ENCODE measurements at regions not wholly inside any gene's neighbourhood (a gene's known extent, or its start where the extent isn't known, plus 50 kb on each side); places are given as distances from the start of the nearest gene placed in this dataset.
"Not testable (repeated sequence)": the region's sequence is repeated elsewhere in the genome, so short reads cannot be mapped to it uniquely, and the experiment has no call there.

DNA sequence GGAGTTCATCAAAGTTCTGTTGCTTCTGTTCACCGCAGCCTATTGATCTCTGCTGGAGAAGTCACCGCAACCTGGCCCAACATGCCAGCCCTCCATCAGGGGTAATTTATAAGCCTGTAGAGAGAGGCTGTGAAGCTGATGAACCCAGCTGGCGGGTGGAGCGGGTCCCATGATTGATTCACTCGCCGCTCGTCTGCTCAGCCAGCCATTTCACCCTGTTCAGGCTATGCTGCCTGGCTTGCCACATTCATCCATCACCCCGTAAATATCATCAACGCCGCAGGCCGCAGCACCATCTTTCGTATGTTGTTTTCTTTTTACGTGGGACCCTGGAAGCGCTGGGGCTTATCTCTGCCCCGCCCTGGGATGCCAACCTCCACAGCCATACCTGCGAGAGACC is 116.7 kb upstream of the OPCML start:
- TF ChIP-seq POU2F2 (IDR thresholded peaks at IDR 0.05; ENCODE audit: low read depth, low read length) = no peak
- no peak for TF ChIP-seq POLR2AphosphoS5 (IDR thresholded peaks at IDR 0.05; ENCODE audit: low read depth, low read length)
- TF ChIP-seq SPI1 (IDR thresholded peaks at IDR 0.05; ENCODE audit: low read depth, low read length) = no peak
- no peak for TF ChIP-seq TAF1 (IDR thresholded peaks at IDR 0.05; ENCODE audit: low read depth, low read length)
- no peak for TF ChIP-seq POLR2A (IDR thresholded peaks at IDR 0.05; ENCODE audit: low read depth, low read length)
- TF ChIP-seq PAX5 (IDR thresholded peaks at IDR 0.05; ENCODE audit: insufficient read depth, low read length, severe bottlenecking) = no peak
- DNase-seq (ENCODE audit: insufficient read length, low spot score) = no peak
- no peak for FAIRE-seq

- FAIRE-seq = no peak
These were observed 107.1 kb upstream of the OPCML start for GRCh38 chr11:133639408-133639807.

DNA sequence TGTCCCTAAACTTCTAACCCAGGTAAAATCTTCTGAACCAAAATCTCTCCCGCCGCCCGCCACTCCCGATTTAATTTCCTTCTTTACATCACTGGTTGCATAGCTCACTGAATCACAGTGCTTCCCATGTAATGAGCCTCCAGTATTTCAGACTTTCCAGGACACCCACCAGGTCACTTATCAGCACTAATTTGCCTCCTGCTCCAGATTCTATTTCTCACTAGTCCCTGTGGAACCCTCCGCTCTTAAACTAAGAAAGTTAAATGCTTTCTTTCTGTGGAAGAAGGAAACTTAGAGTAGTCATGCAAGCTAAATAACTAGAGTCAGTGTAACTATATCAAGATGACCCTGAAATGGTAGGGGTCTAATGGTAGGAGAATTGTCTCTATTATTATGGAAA is 106.6 kb upstream of the OPCML start:
- no peak for DNase-seq (ENCODE audit: insufficient read length, low spot score)
- no peak for TF ChIP-seq POLR2AphosphoS5 (IDR thresholded peaks at IDR 0.05; ENCODE audit: low read depth, low read length)
- no peak for TF ChIP-seq TAF1 (IDR thresholded peaks at IDR 0.05; ENCODE audit: low read depth, low read length)
- no peak for TF ChIP-seq SPI1 (IDR thresholded peaks at IDR 0.05; ENCODE audit: low read depth, low read length)
- TF ChIP-seq POLR2A (IDR thresholded peaks at IDR 0.05; ENCODE audit: low read depth, low read length) = no peak
- no peak for TF ChIP-seq POU2F2 (IDR thresholded peaks at IDR 0.05; ENCODE audit: low read depth, low read length)
- TF ChIP-seq PAX5 (IDR thresholded peaks at IDR 0.05; ENCODE audit: insufficient read depth, low read length, severe bottlenecking) = no peak
- no peak for FAIRE-seq

More at GRCh38 chr11:133639408-133639807, 107.1 kb upstream of the OPCML start:
- DNase-seq (ENCODE audit: insufficient read length, low spot score) = no peak
- no peak for TF ChIP-seq SPI1 (IDR thresholded peaks at IDR 0.05; ENCODE audit: low read depth, low read length)
- TF ChIP-seq POLR2AphosphoS5 (IDR thresholded peaks at IDR 0.05; ENCODE audit: low read depth, low read length) = no peak
- no peak for TF ChIP-seq PAX5 (IDR thresholded peaks at IDR 0.05; ENCODE audit: insufficient read depth, low read length, severe bottlenecking)
- TF ChIP-seq POLR2A (IDR thresholded peaks at IDR 0.05; ENCODE audit: low read depth, low read length) = no peak
- TF ChIP-seq POU2F2 (IDR thresholded peaks at IDR 0.05; ENCODE audit: low read depth, low read length) = no peak
- TF ChIP-seq TAF1 (IDR thresholded peaks at IDR 0.05; ENCODE audit: low read depth, low read length) = no peak

GRCh38 chr11:133636711-133637355 is 104.5 kb upstream of the OPCML start:
- FAIRE-seq = no peak
- DNase-seq (ENCODE audit: insufficient read length, low spot score) = no peak

DNA sequence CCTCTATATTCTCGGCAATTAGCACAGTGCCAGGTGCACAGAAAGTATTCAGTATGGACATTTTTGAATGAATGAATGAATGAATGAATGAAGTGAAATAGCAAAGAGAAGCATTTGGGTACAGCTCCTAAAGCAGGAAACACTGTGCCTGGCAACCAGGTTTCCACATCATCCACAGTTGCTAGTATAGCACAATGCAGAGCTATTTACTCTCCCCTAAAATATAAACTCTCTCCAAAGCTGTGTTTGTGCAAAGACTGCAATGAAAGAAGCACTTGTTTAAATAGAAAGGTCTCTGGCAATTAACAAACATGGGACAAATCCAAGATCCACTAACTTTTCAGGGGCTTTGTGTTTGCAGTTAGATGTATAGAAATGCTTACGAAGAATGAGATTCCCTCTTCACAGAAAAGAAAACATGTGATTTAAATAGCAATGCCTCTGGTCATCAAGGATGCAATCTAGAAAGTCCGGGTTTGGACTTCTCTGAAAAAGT is 103.0 kb upstream of the OPCML start:
- FAIRE-seq (no peak), DNase-seq (ENCODE audit: insufficient read length, low spot score) (no peak)
- no peak for TF ChIP-seq POU2F2 (IDR thresholded peaks at IDR 0.05; ENCODE audit: low read depth, low read length)
- TF ChIP-seq POLR2A (IDR thresholded peaks at IDR 0.05; ENCODE audit: low read depth, low read length) = no peak
- no peak for TF ChIP-seq POLR2AphosphoS5 (IDR thresholded peaks at IDR 0.05; ENCODE audit: low read depth, low read length)
- no peak for TF ChIP-seq PAX5 (IDR thresholded peaks at IDR 0.05; ENCODE audit: insufficient read depth, low read length, severe bottlenecking)
- TF ChIP-seq SPI1 (IDR thresholded peaks at IDR 0.05; ENCODE audit: low read depth, low read length) = no peak
- no peak for TF ChIP-seq TAF1 (IDR thresholded peaks at IDR 0.05; ENCODE audit: low read depth, low read length)

More at GRCh38 chr11:133636711-133637355, 104.5 kb upstream of the OPCML start:
- TF ChIP-seq SPI1 (IDR thresholded peaks at IDR 0.05; ENCODE audit: low read depth, low read length) (no peak), POLR2A (IDR thresholded peaks at IDR 0.05; ENCODE audit: low read depth, low read length) (no peak), PAX5 (IDR thresholded peaks at IDR 0.05; ENCODE audit: insufficient read depth, low read length, severe bottlenecking) (no peak), POLR2AphosphoS5 (IDR thresholded peaks at IDR 0.05; ENCODE audit: low read depth, low read length) (no peak), TAF1 (IDR thresholded peaks at IDR 0.05; ENCODE audit: low read depth, low read length) (no peak), POU2F2 (IDR thresholded peaks at IDR 0.05; ENCODE audit: low read depth, low read length) (no peak)

DNA sequence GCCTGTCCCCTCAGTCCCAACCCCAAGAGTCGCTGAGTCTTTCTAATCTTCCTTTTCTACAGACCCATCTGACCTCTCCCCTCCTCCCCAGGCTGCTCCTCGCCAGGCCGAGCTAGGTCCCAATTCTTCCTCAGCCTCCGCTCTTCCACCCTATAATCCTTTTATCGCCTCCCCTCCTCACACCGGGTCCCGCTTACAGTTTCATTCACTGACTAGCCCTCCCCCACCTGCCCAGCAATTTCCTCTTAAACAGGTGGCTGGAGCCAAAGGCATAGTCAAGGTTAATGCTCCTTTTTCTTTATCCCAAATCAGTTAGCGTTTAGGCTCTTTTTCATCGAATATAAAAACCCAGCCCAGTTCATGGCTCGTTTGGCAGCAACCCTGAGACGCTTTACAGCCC is 96.1 kb upstream of the OPCML start:
- not testable (repeated sequence) for FAIRE-seq; DNase-seq (ENCODE audit: insufficient read length, low spot score)

- FAIRE-seq (no peak), DNase-seq (ENCODE audit: insufficient read length, low spot score) (no peak)
- TF ChIP-seq POU2F2 (IDR thresholded peaks at IDR 0.05; ENCODE audit: low read depth, low read length) (no peak), SPI1 (IDR thresholded peaks at IDR 0.05; ENCODE audit: low read depth, low read length) (no peak), PAX5 (IDR thresholded peaks at IDR 0.05; ENCODE audit: insufficient read depth, low read length, severe bottlenecking) (no peak), POLR2A (IDR thresholded peaks at IDR 0.05; ENCODE audit: low read depth, low read length) (no peak), TAF1 (IDR thresholded peaks at IDR 0.05; ENCODE audit: low read depth, low read length) (no peak), POLR2AphosphoS5 (IDR thresholded peaks at IDR 0.05; ENCODE audit: low read depth, low read length) (no peak)
These were observed 89.3 kb upstream of the OPCML start for GRCh38 chr11:133621611-133622010.

DNA sequence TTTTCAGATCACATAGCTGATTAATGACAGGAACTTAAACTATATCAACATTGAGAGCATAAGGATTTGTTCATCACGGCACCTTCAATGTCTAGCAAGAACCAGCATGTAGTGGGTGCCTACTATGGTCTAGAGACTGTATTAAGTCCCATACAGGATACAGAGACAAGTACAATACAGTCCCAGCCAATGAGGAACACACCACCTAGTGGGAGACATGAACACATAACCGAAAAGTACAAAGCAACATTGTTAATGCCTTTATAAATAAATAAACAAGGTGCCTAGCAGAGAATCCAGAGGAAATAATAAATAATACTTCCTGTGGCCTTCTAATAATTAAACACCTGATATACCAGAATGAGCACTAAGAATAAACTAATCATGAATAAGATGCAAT is 87.7 kb upstream of the OPCML start:
- TF ChIP-seq TAF1 (IDR thresholded peaks at IDR 0.05; ENCODE audit: low read depth, low read length) (no peak), PAX5 (IDR thresholded peaks at IDR 0.05; ENCODE audit: insufficient read depth, low read length, severe bottlenecking) (no peak), POLR2A (IDR thresholded peaks at IDR 0.05; ENCODE audit: low read depth, low read length) (no peak), SPI1 (IDR thresholded peaks at IDR 0.05; ENCODE audit: low read depth, low read length) (no peak), POU2F2 (IDR thresholded peaks at IDR 0.05; ENCODE audit: low read depth, low read length) (no peak), POLR2AphosphoS5 (IDR thresholded peaks at IDR 0.05; ENCODE audit: low read depth, low read length) (no peak)
- no peak for FAIRE-seq
- DNase-seq (ENCODE audit: insufficient read length, low spot score) = no peak

DNA sequence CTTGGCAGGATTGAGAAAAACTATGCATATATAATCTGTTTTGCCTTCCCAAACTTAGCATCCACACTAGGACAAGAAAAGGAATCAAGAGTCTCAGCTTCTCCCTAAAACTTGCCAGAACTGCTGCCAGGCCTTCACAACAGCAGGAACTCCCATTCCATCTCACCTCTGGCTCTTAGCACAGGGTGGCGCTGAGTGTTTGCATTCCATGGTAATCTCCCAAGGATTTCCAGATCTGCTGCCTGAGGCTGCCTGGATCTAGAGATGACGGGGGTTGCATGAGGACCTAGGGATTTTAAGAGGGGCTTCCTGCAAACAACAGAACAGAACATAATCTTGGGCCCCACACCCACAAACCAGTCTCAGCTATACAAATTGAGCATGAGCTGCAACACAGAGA is 87.1 kb upstream of the OPCML start:
- DNase-seq (ENCODE audit: insufficient read length, low spot score) = no peak
- TF ChIP-seq POU2F2 (IDR thresholded peaks at IDR 0.05; ENCODE audit: low read depth, low read length) (no peak), PAX5 (IDR thresholded peaks at IDR 0.05; ENCODE audit: insufficient read depth, low read length, severe bottlenecking) (no peak), SPI1 (IDR thresholded peaks at IDR 0.05; ENCODE audit: low read depth, low read length) (no peak), TAF1 (IDR thresholded peaks at IDR 0.05; ENCODE audit: low read depth, low read length) (no peak), POLR2AphosphoS5 (IDR thresholded peaks at IDR 0.05; ENCODE audit: low read depth, low read length) (no peak), POLR2A (IDR thresholded peaks at IDR 0.05; ENCODE audit: low read depth, low read length) (no peak)
- FAIRE-seq = no peak

DNA sequence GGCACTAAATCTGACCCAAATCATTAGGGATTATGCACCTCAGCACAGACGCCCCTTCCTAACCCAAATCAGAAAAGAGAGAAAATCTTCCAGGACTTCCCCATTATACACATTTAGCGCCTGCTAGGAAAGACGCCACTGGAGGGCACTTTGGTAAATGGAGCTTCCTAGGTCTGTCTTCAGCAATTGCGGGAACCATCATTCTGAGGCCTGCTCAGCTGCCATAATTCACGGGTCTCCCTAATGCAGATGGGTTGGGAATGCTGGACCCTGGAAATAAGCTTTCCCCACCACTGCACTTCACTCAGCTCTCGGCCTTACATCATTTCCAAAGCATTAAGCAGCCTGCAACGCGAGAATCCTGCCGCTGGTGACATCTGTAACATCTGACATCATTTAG is 86.2 kb upstream of the OPCML start:
- DNase-seq (ENCODE audit: insufficient read length, low spot score) (no peak), FAIRE-seq (no peak)
- TF ChIP-seq POLR2AphosphoS5 (IDR thresholded peaks at IDR 0.05; ENCODE audit: low read depth, low read length) = no peak
